HG03342 (cell line): ENCODE measurements at regions not wholly inside any gene's neighbourhood (a gene's known extent, or its start where the extent isn't known, plus 50 kb on each side); places are given as distances from the start of the nearest gene placed in this dataset.

Source experiments
- ATAC-seq: cut with Tn5 transposase; IDR thresholded peaks from one replicate; pipeline ENCODE4 v1.9.1; 2021; ENCODE audit warnings: mild to moderate bottlenecking, moderate library complexity; ENCODE audit not compliant: unreplicated experiment

DNA sequence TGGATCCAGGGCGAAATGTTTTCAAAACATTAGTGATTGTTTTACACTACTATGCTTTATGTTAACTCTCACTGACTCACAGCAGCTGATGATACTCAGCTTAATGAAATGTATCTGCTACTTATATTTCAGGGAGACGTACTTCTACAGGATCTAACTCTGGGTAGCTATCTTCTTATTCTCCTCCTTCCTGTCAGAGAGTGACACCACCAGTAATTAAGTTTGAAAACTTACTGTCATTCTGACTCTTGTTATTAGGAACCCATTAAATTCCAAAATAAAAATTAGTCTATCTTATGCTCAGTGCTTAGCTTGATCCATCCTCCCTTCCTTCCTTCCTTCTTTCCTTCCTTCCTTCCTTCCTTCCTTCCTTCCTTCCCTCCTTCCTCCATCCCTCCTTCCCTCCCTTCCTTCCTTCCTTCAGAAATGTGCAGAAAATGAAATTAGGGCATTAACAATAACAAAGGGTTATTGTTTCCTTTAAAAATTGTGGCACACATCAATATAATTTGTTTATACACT lies 441.1 kb downstream of the MEIS1 start:
- no peak for ATAC-seq

DNA sequence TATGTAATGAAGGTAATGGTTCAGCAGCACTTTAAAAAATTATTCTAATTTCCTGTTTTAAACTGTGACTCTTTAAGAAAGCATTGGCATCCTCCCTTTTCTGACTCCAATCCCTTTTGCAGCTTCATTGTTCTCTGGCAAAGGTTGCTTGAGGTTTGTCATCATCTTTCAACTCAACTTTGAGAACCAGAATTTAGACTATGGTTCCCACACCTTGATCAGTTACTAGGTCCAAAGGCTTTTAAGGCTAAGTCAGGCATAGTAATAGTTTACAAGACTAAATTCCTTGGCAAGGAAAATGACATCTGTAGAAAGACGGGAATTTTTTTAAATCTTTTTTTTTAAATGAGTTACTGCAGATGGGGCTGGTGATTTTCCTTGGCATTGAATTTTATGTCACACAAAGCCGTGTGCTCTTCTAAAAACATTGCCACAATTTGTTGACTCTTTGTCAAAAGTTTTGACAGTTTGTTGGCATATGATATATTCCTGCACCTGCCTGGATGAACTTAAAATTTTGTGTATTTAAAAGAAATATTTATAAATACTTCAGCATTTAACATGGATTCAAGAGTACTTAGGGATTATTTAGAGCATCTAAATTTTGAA lies 451.0 kb downstream of the MEIS1 start:
- ATAC-seq, result no peak

DNA sequence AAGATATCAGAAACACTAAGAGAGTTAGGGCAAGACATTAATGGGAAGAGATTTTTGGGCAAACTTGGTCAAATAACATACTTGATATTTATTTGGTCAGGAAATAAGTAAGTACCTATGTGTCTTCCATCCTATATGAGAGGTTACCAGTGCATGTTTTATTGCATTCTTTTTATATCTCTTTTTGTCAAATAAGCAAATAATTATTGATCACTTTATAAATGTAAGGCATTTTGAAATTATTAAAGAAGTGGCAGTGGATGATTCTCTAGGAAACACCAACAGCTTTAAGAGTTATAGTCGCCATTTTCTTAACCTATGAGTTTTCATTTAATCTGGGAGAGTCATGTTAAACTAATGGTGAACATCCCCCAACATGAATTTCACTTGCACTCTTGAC lies 453.3 kb downstream of the MEIS1 start:
- ATAC-seq, result no peak

DNA sequence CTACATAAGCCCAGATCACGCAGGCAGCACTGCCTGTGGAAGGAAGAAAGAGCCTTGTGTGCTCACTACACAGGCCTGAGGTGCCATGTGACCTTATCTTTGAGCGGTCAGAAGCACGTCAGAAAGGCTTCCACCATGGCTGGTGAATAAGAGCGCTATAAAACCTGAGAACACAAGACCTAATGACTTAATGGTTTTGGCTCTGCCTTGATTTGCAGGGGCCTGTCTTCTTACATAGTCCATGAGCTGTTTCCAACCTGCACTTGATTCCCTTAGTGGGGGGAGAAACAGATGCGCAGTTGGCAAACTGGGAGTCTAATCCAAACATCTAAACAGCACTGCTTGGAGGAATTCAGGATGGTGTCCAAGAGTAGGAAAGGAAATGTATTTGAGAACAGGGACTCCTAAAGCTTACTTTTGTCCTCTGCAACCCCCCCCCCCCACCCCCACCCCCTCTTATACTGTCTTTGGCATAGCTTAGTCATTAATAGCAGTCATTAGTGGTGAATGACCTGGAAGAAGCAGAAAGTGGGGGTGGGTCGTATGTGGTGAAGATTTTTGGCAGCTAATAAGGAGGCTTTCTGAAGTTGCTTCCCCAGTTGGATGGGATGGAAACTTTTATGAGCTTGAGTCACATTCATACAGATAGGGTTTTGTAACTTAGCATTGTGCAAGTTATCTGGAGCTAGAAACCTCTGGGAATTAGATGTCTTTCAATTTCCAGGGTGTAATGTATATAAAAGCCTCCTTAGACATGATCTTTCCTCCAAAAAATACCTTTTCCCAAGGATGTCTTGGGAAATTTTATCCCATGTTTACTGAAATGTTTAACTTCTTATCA lies 454.1 kb downstream of the MEIS1 start:
- ATAC-seq, result no peak

DNA sequence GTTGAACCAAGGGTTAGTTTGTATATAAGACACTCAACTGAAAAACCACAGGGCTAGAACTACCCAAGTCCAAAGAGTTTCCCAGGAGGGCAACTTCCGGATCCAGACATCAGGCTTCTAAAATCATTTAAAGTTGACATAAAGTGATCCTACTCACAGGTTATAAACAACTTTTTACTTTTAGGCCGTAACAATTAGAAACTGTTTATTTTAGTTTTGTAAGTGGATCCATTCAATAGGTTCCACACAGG lies 454.6 kb downstream of the MEIS1 start:
- no peak for ATAC-seq

DNA sequence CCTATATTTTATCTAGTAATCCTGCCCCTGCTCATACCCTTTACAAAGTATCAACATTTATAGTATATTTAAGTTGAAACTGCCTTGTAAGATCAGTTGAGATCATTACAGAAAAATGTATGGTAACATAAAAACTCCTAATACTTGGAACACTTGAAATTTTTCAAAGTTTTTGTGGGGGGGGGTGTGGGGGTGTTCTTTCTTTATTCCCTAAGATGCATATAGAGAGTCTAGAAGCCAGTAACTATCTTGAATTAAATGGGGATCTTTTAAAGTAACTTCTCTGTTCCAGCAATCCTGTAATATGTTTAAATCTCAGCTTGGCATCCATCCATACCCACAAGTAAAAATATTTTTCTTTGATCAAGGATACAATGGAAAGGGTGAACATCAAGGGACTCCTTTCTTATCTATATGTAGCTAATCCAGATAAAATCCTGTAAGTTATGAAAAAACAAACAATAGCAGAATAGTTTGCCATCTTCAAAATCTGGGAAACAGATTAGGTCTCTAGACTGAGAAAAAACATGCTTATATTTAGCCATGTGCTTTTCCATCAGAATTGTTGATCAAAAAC lies 455.3 kb downstream of the MEIS1 start:
- no peak for ATAC-seq

DNA sequence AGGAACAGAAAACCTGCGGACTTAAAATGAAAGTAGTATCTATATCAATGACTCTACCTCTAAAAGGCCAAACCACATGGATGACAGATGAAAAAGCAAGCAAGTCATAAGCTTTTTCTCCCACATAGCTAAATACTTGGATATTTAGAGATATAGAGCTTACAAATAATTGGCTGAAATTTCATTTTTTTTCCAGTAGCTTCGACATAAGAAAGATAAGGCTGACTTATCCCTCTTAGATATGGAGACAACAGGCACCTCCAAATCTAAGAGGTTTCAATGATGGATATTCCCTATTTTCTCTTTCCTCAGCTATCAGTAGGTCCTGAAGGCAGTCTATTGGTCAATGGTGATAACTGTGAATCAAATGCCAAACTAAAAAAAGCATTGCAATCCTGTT lies 460.3 kb downstream of the MEIS1 start:
- no peak for ATAC-seq

DNA sequence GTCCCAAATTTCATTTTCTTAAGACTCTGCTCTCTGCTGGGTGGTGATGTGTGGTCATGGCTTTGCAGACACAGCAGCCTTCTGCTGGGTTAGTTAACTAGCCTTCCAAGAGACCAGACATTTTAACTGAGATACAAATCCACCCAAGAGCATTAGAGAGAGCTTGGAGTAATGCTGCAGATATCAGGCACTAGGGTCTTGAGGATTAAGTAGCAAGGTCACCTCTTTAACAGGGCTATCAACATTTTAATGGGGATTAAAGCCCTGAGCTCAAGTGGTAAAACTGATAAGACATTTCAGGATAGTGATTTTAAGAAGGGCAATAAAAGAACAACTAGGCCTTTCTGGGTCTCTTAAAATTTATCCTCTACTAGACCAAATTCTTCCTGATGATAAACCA lies 461.2 kb downstream of the MEIS1 start:
- no peak for ATAC-seq

DNA sequence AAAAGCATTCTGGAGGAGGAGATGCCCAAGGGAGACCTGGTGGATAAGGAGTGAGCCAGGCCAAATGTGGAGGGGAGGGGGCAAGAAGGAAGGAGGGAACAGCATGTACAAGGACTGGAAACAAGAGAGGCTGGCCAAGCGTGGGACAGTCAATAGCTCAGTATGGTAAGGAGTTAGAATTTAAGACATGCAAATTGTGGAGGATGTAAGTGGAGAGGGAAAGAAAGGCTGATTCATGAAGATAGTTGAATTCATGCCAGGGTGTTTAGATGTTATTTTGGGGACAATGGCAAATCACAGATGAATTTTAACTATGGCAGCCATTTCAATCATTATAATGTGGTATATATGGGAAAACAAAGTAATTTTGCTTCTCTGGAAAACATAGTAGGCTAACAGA lies 462.3 kb downstream of the MEIS1 start:
- ATAC-seq, result no peak

DNA sequence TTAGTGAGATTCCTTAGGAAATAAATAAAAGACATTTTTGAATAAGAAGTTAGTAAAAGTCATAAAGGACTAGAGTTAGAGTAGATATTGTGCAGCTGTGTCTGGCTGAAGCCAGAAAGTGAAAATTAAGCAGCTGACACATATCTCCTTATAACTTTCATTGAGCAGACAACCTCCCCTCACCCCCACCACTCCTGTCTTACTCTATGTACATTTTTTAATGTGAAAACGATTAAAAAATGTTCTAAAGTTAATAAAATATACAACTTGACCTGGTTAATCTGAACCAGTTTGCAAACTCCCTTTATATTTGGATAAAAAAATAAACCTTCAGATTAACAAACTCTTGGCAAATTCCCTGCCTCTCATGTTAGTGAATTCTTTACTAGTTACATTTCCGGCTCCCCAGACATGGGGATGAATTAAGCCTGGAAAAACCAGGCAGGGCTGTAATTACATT lies 462.8 kb downstream of the MEIS1 start:
- ATAC-seq, result no peak

DNA sequence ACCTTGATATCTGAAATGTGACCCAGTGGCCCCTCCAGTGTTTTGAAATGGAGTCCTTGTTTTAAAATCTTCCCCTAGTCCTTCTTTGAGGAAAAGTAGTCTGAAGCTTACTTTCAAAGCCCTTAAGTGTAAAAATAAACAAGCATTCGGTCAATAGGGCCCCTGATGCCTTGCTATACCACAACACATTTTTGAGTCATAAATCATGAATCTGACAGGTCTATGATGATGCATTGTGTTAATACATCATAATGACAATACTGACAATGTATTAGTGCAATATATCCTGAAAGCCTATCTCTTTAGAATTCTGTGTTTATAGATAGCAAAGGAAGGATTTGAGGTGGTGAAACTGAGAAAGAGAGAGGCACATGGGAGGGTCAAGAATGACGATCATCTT lies 464.2 kb downstream of the MEIS1 start:
- ATAC-seq, result no peak

DNA sequence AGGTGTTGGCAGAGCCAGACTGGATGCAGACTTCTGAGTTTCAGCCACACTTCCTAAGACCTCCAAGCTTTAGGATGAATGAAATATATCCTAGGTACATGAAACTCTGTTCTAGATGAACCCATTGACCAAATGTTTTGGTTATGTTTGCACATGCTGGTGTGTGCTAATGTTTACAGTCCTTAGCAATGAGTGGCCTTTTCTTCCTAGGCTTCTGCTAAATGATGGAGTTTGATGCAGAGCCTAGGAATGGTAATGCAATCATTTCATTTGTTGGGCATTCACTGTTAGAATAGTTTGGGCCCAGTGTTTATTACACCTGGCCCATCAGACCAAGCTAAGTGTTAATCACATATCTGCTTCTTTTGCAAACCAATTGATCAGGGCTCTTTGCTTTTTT lies 464.7 kb downstream of the MEIS1 start:
- ATAC-seq, result no peak

DNA sequence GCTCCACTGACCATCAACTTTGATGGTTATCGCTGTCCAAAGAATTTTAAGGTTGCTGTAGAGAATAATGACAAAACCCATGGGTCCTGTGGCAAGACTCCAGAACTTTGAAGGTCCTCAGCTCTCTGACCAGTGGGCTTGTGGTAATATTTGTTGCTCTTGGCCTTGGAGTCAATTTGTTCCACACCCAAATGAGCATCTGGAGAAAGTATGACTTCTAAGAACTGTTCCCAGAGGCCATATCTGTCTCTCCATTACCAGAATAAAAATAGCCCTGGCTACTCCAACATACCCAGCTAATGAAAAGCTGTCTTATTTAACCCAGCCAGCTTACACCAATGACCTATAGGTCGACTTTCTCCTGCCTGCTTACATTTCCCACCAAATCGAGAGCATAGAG lies 466.4 kb downstream of the MEIS1 start:
- no peak for ATAC-seq

DNA sequence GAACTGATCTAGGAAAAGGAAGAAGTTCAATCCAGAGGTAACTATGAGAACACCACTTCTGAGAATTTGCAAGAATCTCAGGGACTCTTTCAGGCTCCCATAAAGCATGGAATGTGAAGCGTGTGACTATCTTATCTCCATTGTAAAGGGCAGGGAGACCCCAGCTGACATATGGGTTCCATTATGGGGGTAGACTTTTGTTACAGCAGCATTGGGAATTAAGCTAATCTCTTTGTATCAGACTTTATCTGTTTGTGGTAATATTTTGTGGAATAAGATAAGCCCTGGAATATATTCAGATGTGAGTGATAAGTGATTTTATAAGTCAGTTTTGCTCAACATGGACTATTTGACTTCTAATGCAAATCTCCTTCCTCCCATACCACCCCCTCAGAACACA lies 468.3 kb downstream of the MEIS1 start:
- ATAC-seq, result no peak

DNA sequence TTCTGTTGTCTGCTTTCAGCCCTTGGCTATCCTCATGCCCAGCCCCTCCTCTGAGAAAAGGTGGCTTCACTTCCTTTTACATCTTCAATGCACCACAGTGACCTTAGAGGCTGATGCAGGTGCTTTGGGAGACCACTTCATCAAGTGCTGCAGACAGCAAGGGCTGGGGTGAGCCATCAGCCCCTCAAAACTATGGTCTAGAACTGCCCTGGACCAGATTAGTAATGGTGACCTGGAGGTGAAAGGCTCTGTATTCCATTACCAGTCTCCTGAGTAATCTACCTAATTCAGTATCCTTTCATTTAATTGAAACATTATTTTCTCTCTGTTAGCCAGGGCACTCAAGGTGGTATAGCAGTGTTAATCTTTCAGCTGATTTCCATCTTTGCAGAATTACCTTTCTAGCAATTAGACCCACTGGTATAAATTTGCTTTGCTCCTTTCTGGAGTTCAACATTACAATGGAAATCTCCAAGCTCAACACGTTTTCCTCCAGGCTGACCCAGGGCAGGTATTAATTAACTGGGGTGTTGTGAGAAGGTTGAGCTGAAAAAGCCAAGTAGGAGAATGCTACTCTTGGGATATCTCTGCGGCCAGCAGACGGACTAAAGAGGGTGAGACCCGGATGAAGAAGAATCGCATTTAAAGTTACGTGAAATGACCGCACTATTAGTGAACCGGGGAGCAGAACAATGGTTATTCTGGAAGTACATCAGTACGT lies 469.0 kb downstream of the MEIS1 start:
- ATAC-seq, result no peak

DNA sequence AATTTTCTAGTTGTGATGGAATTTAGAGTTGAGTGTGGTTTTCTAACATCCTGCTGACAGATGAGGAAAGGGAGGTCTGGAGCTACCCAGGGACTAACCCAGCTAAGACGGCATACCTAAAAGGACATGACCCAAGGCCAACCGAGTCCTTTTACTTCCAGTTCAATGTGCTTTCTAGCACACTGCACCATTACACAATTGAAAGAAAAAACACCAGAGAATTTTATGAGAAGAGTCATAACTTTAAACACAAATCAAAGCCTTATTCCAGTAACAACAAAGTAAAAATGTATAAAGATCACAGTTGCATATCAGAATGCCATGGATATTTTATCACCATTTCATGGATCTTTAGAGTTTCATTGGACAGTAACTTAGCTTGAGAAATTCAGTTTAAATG lies 480.3 kb downstream of the MEIS1 start:
- ATAC-seq, result no peak

DNA sequence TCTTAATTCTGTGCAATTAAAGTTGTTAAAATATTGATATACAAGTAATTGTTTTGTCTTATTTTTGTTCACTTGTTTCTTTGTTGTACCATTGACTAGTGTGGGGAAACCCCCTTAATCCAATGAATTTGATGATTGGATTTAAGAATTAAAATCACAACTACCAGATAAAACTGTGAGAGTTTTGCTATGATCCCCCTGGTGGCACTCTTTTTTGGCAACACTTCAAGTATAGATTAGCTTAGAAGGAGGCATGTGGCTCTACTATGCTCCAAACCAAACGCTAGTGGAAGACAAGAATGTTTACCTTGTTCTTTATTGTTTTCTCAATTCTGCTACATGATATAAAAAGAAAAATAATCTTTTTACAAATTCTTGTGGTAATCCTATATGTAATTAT lies 477.8 kb upstream of the ETAA1 start:
- no peak for ATAC-seq

DNA sequence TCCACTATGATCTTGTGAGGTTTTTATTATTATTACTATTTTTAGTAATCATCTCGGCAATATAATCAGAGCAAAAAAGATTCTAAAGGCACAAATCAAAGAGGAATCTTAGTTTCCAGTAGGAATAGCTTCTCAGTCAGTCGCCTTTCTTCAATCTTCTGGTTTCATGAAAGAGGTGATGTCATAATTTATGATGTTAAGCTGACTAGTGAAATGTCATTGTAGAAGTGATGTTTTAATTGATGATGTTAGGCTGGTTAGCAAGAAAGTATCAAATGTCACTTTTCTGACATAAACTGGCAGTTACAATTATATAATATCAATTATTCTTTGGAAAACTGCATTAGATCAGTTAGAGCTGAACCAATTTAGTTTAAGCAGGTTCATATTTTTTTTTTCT lies 476.7 kb upstream of the ETAA1 start:
- ATAC-seq, result no peak

DNA sequence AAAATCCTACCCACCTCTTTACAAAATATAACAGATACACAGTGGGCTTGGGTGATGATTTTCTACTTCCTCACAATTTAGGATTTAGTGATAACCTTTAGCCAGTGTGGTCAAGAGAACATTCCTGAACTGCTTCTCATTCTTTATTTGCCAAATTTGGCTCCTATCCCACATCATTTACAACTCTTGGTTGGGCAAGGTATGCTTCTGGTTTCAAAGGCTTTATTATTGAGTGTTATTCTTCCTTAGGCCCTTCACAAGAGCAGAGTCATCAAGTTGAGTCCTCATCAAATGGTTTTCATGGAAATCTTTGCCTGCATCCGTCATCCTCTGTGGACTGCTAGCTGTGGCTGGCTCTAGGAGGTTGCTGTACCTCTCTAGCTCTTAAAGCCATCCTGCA lies 472.0 kb upstream of the ETAA1 start:
- no peak for ATAC-seq

DNA sequence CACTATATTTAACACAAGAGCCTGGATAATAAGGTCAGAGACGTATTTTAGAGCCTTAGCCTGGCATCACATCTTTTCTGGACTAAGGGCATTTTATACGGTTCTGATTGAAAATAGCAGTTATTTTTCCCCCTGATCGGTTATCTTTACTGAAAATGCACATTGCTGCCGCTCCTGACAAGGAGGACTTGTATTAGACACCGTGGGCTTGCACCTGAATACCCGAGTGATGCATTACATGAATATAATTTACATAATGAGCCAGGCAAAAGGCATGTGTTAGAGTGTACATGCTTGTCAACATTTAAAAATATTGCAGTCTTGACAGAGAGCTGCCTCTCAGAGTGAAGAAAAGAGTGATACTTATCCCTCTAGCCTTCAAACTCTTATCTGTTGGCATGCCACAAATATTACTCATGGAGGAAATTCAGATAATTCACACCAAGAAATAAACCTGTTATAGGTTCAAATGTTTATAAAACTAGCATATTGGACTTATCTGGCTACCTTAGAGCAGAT lies 470.5 kb upstream of the ETAA1 start:
- ATAC-seq, result no peak

DNA sequence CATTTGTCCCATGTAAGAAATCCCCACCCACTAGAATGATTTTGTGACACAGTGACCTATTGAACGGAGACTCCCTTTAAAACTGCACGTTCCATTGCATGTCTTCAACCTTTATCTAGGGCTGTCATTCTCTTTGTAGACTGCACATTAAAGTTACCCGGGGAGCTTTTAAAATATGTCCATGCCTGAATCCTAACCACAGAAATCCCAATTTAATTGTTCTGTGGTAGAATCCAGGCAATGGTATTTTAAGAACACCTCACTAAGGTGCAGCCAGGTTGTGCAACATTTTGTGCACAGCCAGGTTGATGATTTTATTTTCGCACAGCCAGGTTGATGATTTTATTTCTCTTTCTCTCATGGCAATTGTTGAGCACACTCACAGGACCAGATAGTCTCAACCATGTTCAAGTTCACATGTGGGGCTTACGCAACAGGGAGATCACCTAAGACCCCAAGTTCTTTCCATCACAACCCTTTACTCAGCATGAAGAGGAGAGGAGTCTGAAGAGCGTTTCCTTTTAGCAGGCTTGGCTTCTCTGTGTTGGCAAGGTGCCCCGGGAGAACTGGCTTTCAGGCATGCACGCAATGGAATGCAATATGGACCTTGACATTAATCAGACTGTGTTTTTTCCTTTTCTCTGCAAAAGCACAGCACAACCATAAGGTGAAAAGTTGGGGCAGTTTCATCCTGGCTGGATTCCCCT lies 467.3 kb upstream of the ETAA1 start:
- no peak for ATAC-seq
